SH-SY5Y (cell line): ENCODE measurements at regions not wholly inside any gene's neighbourhood (a gene's known extent, or its start where the extent isn't known, plus 50 kb on each side); places are given as distances from the start of the nearest gene placed in this dataset.

Source experiments
- GATA2 ChIP-seq: IDR thresholded peaks from 2 replicates; pipeline ENCODE4 v1.6.1; 2011; ENCODE audit warnings: mild to moderate bottlenecking, low read depth, low read length
- GATA3 ChIP-seq: IDR thresholded peaks from 2 replicates; pipeline ENCODE4 v1.6.1; 2011; ENCODE audit warnings: low read depth, mild to moderate bottlenecking, low read length, moderate library complexity

DNA sequence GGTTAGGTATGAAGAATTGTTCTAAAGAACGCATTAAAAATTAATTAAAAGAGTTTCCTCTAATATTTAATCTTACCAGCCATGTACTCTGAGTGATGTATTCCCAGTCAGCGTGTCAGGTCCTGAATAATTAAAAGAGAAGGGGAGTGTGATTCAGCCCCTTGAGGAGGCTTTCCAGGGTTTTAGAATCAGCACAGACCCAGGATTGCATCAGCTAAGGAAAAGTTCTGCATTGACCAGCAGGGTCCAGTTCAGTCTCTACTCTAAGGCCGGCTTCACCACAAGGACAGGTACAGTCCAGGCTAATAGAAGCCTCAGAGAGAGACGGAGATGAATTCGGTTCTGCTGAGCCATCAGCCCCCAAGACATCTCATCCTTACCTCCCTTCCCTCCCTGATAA, 499.5 kb upstream of the PROK2 start:
- TF ChIP-seq GATA2 = no peak
- TF ChIP-seq GATA3 = no peak
